ENCODE measurements at regions not wholly inside any gene's neighbourhood (a gene's known extent, or its start where the extent isn't known, plus 50 kb on each side); places are given as distances from the start of the nearest gene placed in this dataset.
"Not testable (repeated sequence)": the region's sequence is repeated elsewhere in the genome, so short reads cannot be mapped to it uniquely, and the experiment has no call there.

- DNase-seq: peak; percentile 91
These were observed 1233.3 kb upstream of the PABPC4L start for GRCh38 chr4:135434936-135435335.

- no peak for DNase-seq
These were observed 1227.9 kb upstream of the PABPC4L start for GRCh38 chr4:135429528-135429927.

GRCh38 chr4:135418353-135418752 is 1216.8 kb upstream of the PABPC4L start:
- DNase-seq: no peak

GRCh38 chr4:135412213-135412612 is 1210.6 kb upstream of the PABPC4L start:
- no peak for DNase-seq

GRCh38 chr4:135411251-135411650 is 1209.7 kb upstream of the PABPC4L start:
- no peak for DNase-seq

- not testable (repeated sequence) for DNase-seq
These were observed 1207.7 kb upstream of the PABPC4L start for GRCh38 chr4:135409261-135409660.

- no peak for DNase-seq
These were observed 1206.5 kb upstream of the PABPC4L start for GRCh38 chr4:135408109-135408508.

- not testable (repeated sequence) for DNase-seq
These were observed 1205.0 kb upstream of the PABPC4L start for GRCh38 chr4:135406597-135406996.

GRCh38 chr4:135385830-135386581 is 1184.4 kb upstream of the PABPC4L start:
- DNase-seq: no peak

- DNase-seq: no peak
These were observed 1182.0 kb upstream of the PABPC4L start for GRCh38 chr4:135383356-135384288.

- no peak for DNase-seq
These were observed 1180.8 kb upstream of the PABPC4L start for GRCh38 chr4:135382280-135382959.

GRCh38 chr4:135372131-135372530 is 1170.5 kb upstream of the PABPC4L start:
- no peak for DNase-seq

GRCh38 chr4:135371137-135371536 is 1169.5 kb upstream of the PABPC4L start:
- DNase-seq: no peak

GRCh38 chr4:135368831-135369230 is 1167.2 kb upstream of the PABPC4L start:
- no peak for DNase-seq

GRCh38 chr4:135365065-135365464 is 1163.5 kb upstream of the PABPC4L start:
- peak; percentile 68 for DNase-seq

- no peak for DNase-seq
These were observed 1157.5 kb upstream of the PABPC4L start for GRCh38 chr4:135359128-135359527.

GRCh38 chr4:135357091-135357490 is 1155.5 kb upstream of the PABPC4L start:
- DNase-seq: no peak

- DNase-seq: peak; percentile 11
These were observed 1153.3 kb upstream of the PABPC4L start for GRCh38 chr4:135354876-135355275.

- DNase-seq: no peak
These were observed 1151.4 kb upstream of the PABPC4L start for GRCh38 chr4:135353008-135353407.

GRCh38 chr4:135344492-135344891 is 1142.9 kb upstream of the PABPC4L start:
- DNase-seq: no peak

GRCh38 chr4:135338181-135338580 is 1136.6 kb upstream of the PABPC4L start:
- DNase-seq: no peak

GRCh38 chr4:135325264-135325663 is 1123.7 kb upstream of the PABPC4L start:
- no peak for DNase-seq

GRCh38 chr4:135319685-135320084 is 1118.1 kb upstream of the PABPC4L start:
- no peak for DNase-seq

All from NCI-H226 (cell line).